ENCODE measurements at regions not wholly inside any gene's neighbourhood (a gene's known extent, or its start where the extent isn't known, plus 50 kb on each side); places are given as distances from the start of the nearest gene placed in this dataset.
"Not testable (repeated sequence)": the region's sequence is repeated elsewhere in the genome, so short reads cannot be mapped to it uniquely, and the experiment has no call there.

GRCh38 chr12:46483572-46484395 is 111.2 kb upstream of the SLC38A2 start:
- DNase-seq, result no peak

DNA sequence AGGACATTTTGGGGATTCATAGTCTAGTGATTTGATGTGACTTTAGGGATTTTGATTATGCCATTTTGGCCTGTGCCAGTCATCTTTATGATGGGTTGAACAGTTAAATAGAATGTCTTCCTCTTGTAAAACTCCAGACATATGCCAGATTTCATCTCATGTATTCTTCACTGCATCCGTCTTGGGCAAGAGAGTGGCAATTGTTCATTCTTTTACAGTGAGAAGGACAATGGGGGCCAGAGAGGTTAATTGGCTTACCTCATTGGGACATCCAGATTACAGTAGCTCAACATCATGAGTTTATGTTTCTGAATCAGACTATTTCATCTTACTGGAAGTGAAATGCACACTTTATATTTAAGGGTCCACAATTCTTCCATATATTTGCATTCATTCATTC is 108.2 kb upstream of the SLC38A2 start:
- no peak for DNase-seq

GRCh38 chr12:46480316-46480715 is 107.7 kb upstream of the SLC38A2 start:
- DNase-seq, result no peak

- no peak for DNase-seq
Observed at GRCh38 chr12:46478123-46478522, 105.5 kb upstream of the SLC38A2 start.

GRCh38 chr12:46477541-46477940 is 105.0 kb upstream of the SLC38A2 start:
- no peak for DNase-seq

GRCh38 chr12:46475972-46476645 is 103.5 kb upstream of the SLC38A2 start:
- DNase-seq, result no peak

GRCh38 chr12:46474385-46474784 is 101.8 kb upstream of the SLC38A2 start:
- DNase-seq, result not testable (repeated sequence)

DNA sequence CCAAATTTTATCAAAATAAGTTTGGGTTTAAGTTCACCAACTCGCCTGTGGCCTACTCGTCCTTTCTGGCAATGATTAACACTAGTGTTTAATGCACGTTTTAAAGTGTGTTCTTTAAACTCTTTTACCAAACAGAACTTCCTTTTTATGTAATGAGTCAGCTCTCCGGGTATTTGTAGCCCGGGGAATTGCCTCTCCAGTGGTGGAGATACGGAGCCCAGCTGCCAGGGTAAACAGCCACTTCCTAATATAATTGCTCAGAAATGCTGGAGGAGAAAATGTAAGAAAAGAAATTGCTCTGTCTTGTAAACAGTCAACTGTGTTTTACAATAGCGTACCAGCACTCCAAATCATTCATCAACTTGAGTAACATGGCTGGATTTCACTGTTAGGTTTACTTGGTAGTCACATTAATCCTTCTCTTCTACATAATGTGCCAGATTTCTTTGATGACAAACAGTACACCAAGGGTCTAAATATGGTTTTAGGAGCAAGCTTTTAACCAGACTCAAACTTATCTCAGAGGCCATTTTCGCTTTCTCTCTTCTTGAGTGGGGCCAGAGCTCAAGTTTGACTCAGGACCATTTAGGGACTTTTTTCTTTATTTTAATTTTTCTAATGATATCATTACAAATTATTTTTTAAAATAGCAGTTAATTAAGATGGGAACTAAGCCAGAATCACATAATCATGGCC is 101.2 kb upstream of the SLC38A2 start:
- peak; percentile 22 for DNase-seq

GRCh38 chr12:46472893-46473633 is 100.5 kb upstream of the SLC38A2 start:
- DNase-seq, result peak; percentile 6

- DNase-seq, result no peak
Observed at GRCh38 chr12:46472144-46472705, 99.7 kb upstream of the SLC38A2 start.

- no peak for DNase-seq
Observed at GRCh38 chr12:46471404-46471803, 98.8 kb upstream of the SLC38A2 start.

DNA sequence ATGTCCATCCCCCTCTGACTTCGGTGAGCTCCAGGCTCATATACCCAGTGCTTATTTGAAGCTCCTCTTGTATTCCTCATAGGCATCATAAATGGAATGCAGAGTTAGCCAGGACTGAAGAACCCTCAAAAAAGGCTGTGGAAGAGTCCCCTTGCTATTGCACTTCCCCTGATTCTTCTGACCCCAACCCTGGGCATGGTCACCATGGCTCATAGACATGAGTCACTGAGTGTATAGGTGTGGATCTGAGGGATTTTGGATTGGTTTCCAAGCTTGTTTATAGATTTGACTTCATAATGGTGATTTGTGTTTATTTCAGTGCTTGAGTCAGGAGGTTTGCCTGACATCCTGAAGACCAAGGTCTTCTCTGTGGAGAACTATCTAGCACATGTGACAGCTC is 98.4 kb upstream of the SLC38A2 start:
- no peak for DNase-seq

GRCh38 chr12:46470036-46470627 is 97.6 kb upstream of the SLC38A2 start:
- no peak for DNase-seq

DNA sequence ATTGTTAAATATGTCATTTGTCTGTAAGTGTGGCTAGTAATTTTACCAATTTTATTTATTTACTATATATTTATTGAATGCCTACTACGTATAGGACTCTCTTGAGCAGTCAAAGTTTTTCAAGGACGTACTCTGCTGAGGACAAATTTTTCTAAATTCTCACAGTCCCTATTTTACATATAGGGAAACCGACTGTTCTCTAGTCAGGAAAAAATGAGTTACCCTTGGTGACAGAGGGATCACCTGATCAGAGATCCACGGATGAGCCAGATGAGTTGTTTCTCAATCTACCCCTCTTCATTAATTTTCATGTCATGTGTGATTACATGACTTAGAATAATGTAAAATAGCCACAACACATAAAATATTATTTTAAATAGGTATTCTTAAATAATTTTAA is 96.2 kb upstream of the SLC38A2 start:
- no peak for DNase-seq

- DNase-seq, result no peak
Observed at GRCh38 chr12:46468160-46468559, 95.6 kb upstream of the SLC38A2 start.

GRCh38 chr12:46465307-46465706 is 92.7 kb upstream of the SLC38A2 start:
- no peak for DNase-seq

- DNase-seq, result no peak
Observed at GRCh38 chr12:46464863-46465262, 92.3 kb upstream of the SLC38A2 start.

GRCh38 chr12:46462641-46463355 is 90.2 kb upstream of the SLC38A2 start:
- no peak for DNase-seq

GRCh38 chr12:46461907-46462640 is 89.5 kb upstream of the SLC38A2 start:
- DNase-seq, result no peak

GRCh38 chr12:46461459-46461858 is 88.9 kb upstream of the SLC38A2 start:
- DNase-seq, result no peak

DNA sequence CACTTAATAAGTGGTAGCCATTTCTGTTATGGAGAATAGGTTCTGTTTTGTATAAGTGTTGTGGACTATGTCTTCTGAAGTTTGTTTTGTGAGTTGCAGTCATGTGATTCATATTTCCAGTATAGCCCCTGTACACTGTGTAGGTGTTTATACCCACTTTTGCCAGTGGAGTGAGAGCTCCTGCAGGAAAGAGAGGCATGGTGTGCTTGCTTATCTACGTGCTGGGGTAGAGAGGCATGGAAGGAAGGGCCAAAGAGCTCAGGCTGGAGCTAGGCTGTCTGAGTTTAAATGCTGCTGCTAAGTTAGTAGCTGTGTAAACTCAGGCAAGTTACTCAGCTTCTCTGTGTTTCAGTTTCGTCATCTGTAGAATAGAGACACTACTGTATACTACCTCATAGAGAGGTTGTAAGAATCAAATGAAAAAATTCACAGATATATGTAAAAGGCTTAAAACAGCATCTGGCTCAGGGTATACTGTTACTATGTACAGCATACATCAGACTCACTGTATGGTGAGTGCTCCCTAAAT is 88.2 kb upstream of the SLC38A2 start:
- DNase-seq, result no peak

Data from COR-L47 (cell line).